Kidney epithelial cell (primary cell): ENCODE measurements at regions not wholly inside any gene's neighbourhood (a gene's known extent, or its start where the extent isn't known, plus 50 kb on each side); places are given as distances from the start of the nearest gene placed in this dataset.

Source experiments
- DNase-seq: peaks from one replicate; pipeline ENCODE4 v3.0.0-alpha.2; 2010; ENCODE audit warnings: low read depth
- H3K27me3 ChIP-seq: 2 replicates; pipeline ENCODE4 v1.6.0; 2011; ENCODE audit warnings: low read length; ENCODE audit not compliant: control insufficient read depth, insufficient read depth
- H3K36me3 ChIP-seq: 2 replicates; pipeline ENCODE4 v1.5.1; 2011; ENCODE audit warnings: low read length; ENCODE audit not compliant: control insufficient read depth, insufficient read depth
- H3K4me3 ChIP-seq: 2 replicates; pipeline ENCODE4 v1.5.1; 2011; ENCODE audit warnings: low read depth, mild to moderate bottlenecking, control low read depth, low read length
- TF ChIP-seq, protein P1 (sequence below): IDR thresholded peaks from 2 replicates; pipeline ENCODE4 v1.5.1; 2011; ENCODE audit warnings: mild to moderate bottlenecking, moderate library complexity, low read length, control low read depth, inconsistent platforms; ENCODE audit not compliant: insufficient read depth, poor library complexity, severe bottlenecking

DNA sequence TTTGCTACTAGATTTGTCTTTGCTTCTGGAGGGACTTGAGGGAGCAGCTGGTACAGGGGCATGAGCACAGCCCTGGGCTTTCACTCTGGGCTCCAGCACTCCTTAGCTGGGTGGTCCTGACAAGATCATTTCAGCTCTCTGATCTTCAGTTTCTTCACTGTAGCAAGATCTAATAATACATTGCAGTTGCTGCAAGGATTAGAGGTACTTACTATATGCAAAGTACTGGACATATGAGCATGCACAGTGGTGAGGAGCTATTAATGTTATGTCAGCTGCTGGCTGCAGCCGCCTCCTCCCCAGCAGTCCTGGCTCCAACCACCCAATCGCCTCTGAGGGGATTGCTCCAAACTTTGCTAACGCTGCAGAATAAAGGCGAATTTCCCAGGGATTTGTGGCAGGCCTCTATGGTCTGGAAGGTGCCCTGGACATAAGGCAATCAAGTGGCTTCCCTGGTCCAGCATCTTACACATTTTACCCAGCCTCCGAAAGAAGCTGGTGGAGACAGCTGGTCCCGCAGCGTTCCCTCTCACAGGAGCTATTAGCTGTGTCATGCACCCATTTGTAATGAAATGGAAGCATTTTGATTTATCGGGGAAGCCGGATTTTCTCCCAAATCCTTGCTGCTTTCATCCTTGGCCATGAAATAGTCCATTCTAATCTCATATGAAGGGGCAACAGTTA lies 96.7 kb downstream of the RHOB start:
- TF ChIP-seq, protein P1, sequence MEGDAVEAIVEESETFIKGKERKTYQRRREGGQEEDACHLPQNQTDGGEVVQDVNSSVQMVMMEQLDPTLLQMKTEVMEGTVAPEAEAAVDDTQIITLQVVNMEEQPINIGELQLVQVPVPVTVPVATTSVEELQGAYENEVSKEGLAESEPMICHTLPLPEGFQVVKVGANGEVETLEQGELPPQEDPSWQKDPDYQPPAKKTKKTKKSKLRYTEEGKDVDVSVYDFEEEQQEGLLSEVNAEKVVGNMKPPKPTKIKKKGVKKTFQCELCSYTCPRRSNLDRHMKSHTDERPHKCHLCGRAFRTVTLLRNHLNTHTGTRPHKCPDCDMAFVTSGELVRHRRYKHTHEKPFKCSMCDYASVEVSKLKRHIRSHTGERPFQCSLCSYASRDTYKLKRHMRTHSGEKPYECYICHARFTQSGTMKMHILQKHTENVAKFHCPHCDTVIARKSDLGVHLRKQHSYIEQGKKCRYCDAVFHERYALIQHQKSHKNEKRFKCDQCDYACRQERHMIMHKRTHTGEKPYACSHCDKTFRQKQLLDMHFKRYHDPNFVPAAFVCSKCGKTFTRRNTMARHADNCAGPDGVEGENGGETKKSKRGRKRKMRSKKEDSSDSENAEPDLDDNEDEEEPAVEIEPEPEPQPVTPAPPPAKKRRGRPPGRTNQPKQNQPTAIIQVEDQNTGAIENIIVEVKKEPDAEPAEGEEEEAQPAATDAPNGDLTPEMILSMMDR = no peak
- no peaks in the 10 kb centered on the region for H3K36me3 ChIP-seq
- H3K4me3 ChIP-seq = no peak overlapping the region
- DNase-seq = no peak
- H3K27me3 ChIP-seq = no peaks in the 10 kb centered on the region

DNA sequence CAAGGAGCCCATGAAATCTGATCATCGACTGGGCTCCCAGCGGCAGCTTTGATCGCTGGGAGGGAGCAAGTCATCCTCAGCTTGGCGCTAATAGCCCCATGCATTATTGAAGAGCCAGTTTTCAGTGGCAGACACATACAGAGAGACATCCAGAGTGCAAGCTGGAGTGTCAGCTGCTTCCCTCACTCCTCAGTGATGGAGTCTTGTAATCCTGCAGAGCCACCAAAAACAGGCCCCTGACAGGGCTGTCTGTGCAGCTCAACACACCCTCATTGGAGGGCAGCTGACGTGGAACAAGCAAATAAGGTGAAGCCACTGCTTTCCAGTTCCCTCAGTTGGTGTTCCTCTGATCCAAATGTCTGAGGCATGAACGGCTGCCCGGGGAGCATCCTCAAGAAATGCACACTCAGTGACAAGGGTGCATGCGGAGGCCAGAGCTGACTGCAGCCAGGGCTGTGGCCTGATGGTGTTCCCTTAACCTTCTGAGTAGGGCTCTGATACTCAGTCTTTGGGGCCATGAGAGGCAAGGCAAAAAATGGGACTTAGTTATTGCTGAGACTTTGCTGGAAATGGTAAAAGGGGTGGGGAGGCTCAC lies 97.4 kb downstream of the RHOB start:
- Histone ChIP-seq H3K36me3 (no peaks in the 10 kb centered on the region), H3K27me3 (no peaks in the 10 kb centered on the region), H3K4me3 (no peak overlapping the region)
- TF ChIP-seq, protein P1 = no peak
- no peak for DNase-seq

DNA sequence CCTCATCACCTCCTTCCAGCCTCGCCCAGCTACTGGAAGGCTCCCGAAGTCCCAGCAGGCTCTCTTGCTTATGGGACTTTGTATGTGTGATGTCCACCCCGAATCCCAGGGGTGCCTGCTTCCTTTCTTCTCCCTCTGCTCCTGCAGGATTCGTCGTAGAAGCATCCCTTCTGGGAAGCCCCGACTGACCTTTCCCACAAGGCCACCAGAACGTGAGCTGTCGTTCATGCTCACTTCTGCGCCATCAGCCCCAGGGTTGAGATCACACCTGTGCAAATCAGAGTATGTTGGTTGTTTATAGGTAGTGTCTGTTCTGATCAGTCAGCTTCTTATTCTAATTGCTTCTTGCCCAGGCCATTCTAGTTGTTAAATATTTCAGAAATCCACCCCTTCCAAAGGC lies 101.8 kb downstream of the HS1BP3 start:
- TF ChIP-seq, protein P1 = no peak
- Histone ChIP-seq H3K4me3 (no peak overlapping the region), H3K27me3 (no peaks in the 10 kb centered on the region), H3K36me3 (no peaks in the 10 kb centered on the region)
- no peak for DNase-seq

DNA sequence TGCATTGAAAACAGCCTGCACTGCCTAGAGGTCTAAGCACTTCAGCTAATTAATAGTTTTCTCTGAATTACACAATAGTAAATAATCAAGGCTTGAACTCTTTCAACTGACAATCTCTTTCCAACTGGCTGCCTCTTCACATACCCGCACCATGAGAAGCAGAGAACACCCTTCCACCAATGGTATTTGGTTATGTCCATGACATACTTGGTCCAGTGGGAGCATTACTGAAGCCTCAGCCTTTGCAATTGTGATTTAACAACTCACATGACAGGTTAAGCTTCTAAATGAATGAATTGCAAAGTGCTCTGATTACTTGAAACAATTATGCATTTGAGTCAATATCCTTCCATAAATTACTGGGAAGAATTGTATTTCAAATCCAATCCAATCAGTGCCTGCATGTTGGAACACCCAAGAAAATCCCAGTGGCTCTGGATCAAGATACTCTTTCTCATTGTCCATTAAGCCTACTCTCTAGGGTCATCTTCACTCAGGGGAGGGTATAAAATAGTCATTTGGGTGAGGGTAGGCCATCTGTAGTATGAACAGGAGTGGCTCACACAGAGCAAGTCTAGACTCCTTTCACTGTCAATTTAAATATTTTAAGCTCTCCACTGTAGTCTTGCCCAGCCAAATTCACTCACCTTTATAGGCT lies 101.1 kb downstream of the HS1BP3 start:
- H3K27me3 ChIP-seq = no peaks in the 10 kb centered on the region
- H3K36me3 ChIP-seq = no peaks in the 10 kb centered on the region
- TF ChIP-seq, protein P1 = no peak
- H3K4me3 ChIP-seq = no peak overlapping the region
- no peak for DNase-seq

DNA sequence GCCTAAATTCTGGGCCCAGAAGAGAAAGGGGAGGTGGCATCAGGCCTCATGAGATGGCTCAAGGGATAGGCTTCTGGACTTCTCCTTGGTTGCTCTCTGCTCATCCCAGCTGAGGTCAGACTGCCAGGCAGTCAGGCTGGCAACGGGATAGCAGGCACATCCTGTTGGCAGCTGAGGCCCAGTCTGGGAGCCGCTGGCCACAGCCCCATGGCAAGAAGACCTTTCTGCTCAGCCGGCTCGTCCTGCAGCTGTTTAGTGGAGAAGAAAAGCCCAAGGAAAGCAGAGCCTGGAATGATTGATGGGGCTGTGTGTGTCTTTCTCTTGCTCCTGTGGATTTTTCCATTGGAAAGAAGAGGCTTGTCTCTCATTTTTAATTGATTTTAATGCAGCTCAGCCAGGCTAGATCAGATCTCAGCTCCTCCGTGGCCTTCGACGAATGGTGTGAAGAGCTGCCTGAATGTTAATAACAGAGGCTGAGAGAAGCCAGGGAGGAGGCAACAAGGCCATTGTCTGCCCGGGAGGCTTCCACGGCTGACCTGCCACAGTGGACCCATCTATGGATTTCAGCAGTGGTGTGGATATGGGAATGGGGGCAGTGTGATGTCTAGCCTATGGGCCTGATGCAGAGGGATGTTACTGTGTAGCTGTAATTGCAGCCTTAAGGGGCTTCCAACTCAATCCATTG lies 99.5 kb downstream of the HS1BP3 start:
- H3K4me3 ChIP-seq = no peak overlapping the region
- H3K36me3 ChIP-seq = no peaks in the 10 kb centered on the region
- TF ChIP-seq, protein P1 = no peak
- DNase-seq = no peak
- H3K27me3 ChIP-seq = no peaks in the 10 kb centered on the region
